ENCODE measurements at regions not wholly inside any gene's neighbourhood (a gene's known extent, or its start where the extent isn't known, plus 50 kb on each side); places are given as distances from the start of the nearest gene placed in this dataset.
A peak's percentile ranks its signal among the peaks of the same experiment; 100 is the strongest.

DNA sequence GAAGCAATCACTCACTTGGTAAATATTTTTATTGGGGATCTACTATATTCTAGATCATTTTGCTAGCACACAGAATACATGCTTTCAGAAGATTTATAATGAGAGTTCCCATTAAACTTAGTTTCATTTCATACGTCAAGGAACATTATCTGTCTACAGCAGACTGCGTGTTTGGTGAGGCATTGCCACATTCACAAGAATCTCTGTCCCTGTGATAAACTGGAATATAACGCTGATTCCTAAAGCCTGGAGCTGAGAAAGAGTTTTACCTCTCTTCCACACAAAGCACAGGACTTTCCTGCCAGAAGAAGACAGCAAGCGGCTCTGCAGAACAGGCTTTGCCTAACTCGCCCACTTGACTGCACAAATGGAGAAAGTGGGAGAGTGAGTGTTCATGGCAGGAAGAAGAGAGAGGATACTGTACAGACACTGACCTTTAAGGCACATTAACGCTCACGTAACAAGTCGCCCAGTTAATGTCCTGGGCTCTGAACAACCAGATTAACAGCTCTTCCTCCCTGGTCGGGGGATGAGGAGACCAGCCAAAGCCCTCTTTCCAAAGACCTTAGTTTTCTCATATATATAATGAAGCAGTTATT is 356.2 kb downstream of the GPD2 start:
- FAIRE-seq (no peak), DNase-seq (ENCODE audit: low read depth) (no peak)
- TF ChIP-seq, protein P1, sequence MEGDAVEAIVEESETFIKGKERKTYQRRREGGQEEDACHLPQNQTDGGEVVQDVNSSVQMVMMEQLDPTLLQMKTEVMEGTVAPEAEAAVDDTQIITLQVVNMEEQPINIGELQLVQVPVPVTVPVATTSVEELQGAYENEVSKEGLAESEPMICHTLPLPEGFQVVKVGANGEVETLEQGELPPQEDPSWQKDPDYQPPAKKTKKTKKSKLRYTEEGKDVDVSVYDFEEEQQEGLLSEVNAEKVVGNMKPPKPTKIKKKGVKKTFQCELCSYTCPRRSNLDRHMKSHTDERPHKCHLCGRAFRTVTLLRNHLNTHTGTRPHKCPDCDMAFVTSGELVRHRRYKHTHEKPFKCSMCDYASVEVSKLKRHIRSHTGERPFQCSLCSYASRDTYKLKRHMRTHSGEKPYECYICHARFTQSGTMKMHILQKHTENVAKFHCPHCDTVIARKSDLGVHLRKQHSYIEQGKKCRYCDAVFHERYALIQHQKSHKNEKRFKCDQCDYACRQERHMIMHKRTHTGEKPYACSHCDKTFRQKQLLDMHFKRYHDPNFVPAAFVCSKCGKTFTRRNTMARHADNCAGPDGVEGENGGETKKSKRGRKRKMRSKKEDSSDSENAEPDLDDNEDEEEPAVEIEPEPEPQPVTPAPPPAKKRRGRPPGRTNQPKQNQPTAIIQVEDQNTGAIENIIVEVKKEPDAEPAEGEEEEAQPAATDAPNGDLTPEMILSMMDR (IDR thresholded peaks at IDR 0.05; ENCODE audit: insufficient read depth, low read length, severe bottlenecking), result no peak
- no peak overlapping the region for H3K4me3 ChIP-seq (ENCODE audit: low read depth, low read length)
- no peaks in the 10 kb centered on the region for H3K36me3 ChIP-seq (ENCODE audit: control insufficient read depth, insufficient read depth, low read length)
- no peaks in the 10 kb centered on the region for H3K27me3 ChIP-seq (ENCODE audit: control insufficient read depth, insufficient read depth, low read length)

DNA sequence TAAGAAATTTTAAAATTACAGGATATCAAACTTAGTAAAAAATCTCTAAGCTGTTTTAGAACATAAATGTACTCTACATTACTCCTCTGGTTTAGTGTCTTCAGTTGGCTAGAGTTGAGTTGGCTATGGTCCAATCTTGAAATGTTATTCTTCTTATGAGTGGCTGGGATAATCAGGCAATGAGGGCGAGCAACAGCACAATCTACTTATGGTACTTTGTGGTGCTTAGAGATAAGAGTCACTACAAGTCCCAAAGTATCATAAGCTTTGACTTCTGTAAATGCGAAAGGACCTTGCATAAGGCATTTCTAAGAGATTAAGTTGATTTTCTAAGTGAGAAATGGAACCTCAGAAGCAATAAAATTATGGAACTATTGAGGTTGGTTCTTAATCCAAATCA is 361.7 kb downstream of the GPD2 start:
- no peak overlapping the region for H3K4me3 ChIP-seq (ENCODE audit: low read depth, low read length)
- DNase-seq (ENCODE audit: low read depth) (no peak), FAIRE-seq (no peak)
- TF ChIP-seq, protein P1 (IDR thresholded peaks at IDR 0.05; ENCODE audit: insufficient read depth, low read length, severe bottlenecking), result no peak
- peaks cover 2% of the 10 kb centered on the region for H3K27me3 ChIP-seq (ENCODE audit: control insufficient read depth, insufficient read depth, low read length)
- H3K36me3 ChIP-seq (ENCODE audit: control insufficient read depth, insufficient read depth, low read length), result no peaks in the 10 kb centered on the region

DNA sequence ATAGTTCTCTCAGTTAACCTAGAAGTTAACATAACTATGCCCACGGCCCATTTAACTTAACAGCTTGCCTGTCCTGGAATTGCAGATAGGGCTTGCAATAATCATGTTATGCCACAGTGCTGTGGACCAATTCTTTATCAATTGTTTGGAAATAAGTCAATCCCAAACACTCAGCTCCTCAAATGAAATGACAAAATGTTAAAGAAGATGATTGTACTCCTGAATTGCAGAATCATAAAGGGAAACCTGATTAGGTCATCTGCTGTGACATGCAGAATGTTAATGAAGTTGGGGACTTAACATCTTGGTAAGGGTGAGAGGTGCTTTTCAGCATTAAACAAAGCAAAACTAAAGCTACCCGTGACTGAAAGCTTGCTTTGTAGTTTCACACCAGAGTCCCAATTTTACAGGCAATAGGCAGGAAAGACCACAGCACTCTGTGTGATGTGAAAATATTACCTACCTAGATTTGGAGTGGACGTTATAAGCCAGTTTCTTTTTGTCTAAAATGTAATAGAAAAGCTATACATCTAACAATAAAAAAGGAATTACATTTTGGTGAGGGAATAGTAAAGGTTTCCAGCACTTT is 364.0 kb downstream of the GPD2 start:
- Histone ChIP-seq H3K27me3 (ENCODE audit: control insufficient read depth, insufficient read depth, low read length) (peaks cover 2% of the 10 kb centered on the region), H3K4me3 (ENCODE audit: low read depth, low read length) (no peak overlapping the region), H3K36me3 (ENCODE audit: control insufficient read depth, insufficient read depth, low read length) (no peaks in the 10 kb centered on the region)
- FAIRE-seq, result no peak
- DNase-seq (ENCODE audit: low read depth), result no peak
- TF ChIP-seq, protein P1 (IDR thresholded peaks at IDR 0.05; ENCODE audit: insufficient read depth, low read length, severe bottlenecking), result no peak

DNA sequence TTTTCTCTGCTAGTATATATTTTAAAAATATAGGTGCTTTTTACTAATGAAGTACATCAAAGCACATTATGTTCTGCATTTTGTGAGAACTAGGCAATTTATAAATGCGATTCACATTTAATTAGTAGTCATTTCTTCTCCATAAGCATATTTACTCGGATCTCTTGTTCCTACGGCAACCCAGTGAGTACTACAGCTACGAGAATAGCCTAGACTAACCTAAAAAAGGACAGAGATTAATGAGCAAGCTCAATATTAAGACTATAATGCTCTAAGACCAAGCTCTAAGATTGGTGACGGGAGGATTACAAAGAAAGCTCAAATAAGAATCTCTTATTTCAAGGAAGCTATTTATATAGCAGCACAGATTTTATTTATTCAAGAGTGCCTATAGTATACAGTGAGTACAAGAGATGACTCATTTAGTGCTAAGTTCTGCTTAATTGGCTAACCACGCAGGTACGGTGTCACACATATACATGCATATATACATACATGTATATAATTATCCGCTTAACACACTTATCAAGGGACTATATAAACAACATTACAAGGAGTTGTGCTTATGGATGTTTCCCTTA is 364.7 kb downstream of the GPD2 start:
- FAIRE-seq (no peak), DNase-seq (ENCODE audit: low read depth) (peak; percentile 51)
- TF ChIP-seq, protein P1 (IDR thresholded peaks at IDR 0.05; ENCODE audit: insufficient read depth, low read length, severe bottlenecking), result no peak
- Histone ChIP-seq H3K4me3 (ENCODE audit: low read depth, low read length) (no peak overlapping the region), H3K27me3 (ENCODE audit: control insufficient read depth, insufficient read depth, low read length) (peaks cover 2% of the 10 kb centered on the region), H3K36me3 (ENCODE audit: control insufficient read depth, insufficient read depth, low read length) (no peaks in the 10 kb centered on the region)

DNA sequence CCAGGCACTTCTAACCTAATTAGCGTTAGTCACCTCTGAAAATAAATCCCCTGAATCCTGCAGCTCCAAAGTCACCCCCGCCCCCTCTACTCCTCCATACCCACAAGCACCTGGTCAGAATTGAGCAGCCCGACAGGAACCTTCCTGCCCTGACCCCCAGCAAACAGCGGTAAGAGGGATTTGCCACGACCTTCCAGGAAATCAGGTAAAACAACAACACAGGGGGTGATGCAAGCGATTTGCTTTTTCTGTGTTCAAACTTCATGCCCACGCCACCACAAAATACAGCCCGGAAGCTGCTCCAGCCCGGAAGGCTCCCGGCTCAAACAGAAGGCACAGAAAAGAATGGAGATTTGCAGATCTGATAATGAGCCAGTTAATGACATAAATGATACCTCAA is 367.1 kb downstream of the GPD2 start:
- TF ChIP-seq, protein P1 (IDR thresholded peaks at IDR 0.05; ENCODE audit: insufficient read depth, low read length, severe bottlenecking), result no peak
- peak; percentile 8 for DNase-seq (ENCODE audit: low read depth)
- H3K27me3 ChIP-seq (ENCODE audit: control insufficient read depth, insufficient read depth, low read length), result peaks cover 2% of the 10 kb centered on the region

More for the DNA sequence above, 367.1 kb downstream of the GPD2 start:
- Histone ChIP-seq H3K4me3 (ENCODE audit: low read depth, low read length) (peak overlapping the region; percentile 36), H3K36me3 (ENCODE audit: control insufficient read depth, insufficient read depth, low read length) (no peaks in the 10 kb centered on the region)
- no peak for FAIRE-seq
